ENCODE measurements at regions not wholly inside any gene's neighbourhood (a gene's known extent, or its start where the extent isn't known, plus 50 kb on each side); places are given as distances from the start of the nearest gene placed in this dataset.

DNA sequence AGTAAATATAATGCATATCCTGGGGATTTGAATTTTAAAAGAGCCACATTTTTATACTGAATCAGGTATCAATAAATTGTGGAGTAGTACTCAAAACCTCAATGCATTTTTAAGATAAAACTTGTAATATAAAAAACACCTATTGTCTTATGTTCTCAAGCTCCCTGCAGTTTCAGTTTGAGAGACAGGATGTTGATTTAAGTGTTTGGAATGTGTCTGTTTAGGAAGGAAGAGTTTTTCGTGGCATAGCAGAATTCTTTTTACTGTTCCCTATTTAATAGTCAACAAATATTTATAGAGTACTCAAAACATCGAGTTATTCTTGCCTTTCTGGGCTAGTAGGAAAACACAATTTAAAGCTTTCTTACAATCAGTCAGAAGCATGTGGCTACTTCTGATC is 146.1 kb upstream of the BCHE start:
- TF ChIP-seq, protein P1, sequence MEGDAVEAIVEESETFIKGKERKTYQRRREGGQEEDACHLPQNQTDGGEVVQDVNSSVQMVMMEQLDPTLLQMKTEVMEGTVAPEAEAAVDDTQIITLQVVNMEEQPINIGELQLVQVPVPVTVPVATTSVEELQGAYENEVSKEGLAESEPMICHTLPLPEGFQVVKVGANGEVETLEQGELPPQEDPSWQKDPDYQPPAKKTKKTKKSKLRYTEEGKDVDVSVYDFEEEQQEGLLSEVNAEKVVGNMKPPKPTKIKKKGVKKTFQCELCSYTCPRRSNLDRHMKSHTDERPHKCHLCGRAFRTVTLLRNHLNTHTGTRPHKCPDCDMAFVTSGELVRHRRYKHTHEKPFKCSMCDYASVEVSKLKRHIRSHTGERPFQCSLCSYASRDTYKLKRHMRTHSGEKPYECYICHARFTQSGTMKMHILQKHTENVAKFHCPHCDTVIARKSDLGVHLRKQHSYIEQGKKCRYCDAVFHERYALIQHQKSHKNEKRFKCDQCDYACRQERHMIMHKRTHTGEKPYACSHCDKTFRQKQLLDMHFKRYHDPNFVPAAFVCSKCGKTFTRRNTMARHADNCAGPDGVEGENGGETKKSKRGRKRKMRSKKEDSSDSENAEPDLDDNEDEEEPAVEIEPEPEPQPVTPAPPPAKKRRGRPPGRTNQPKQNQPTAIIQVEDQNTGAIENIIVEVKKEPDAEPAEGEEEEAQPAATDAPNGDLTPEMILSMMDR (IDR thresholded peaks at IDR 0.05): no peak
- no peak for TF ChIP-seq EZH2 (IDR thresholded peaks at IDR 0.05)
- TF ChIP-seq EZH2phosphoT487 (IDR thresholded peaks at IDR 0.05): no peak
